ENCODE measurements at regions not wholly inside any gene's neighbourhood (a gene's known extent, or its start where the extent isn't known, plus 50 kb on each side); places are given as distances from the start of the nearest gene placed in this dataset.
"Not testable (repeated sequence)": the region's sequence is repeated elsewhere in the genome, so short reads cannot be mapped to it uniquely, and the experiment has no call there.

- no peak for DNase-seq (ENCODE audit: low spot score)
- TF ChIP-seq CTCF (IDR thresholded peaks at IDR 0.05; ENCODE audit: extremely low read depth, missing control alignments): no peak
Observed at GRCh38 chr6:85714893-85715530, 72.3 kb upstream of the SYNCRIP start.

- no peak for TF ChIP-seq CTCF (IDR thresholded peaks at IDR 0.05; ENCODE audit: extremely low read depth, missing control alignments)
- DNase-seq (ENCODE audit: low spot score): no peak
Observed at GRCh38 chr6:85712346-85712745, 69.7 kb upstream of the SYNCRIP start.

- DNase-seq (ENCODE audit: low spot score): not testable (repeated sequence)
Observed at GRCh38 chr6:85707515-85708145, 64.9 kb upstream of the SYNCRIP start.

GRCh38 chr6:85706272-85706671 is 63.6 kb upstream of the SYNCRIP start:
- DNase-seq (ENCODE audit: low spot score): no peak
- TF ChIP-seq CTCF (IDR thresholded peaks at IDR 0.05; ENCODE audit: extremely low read depth, missing control alignments): no peak

GRCh38 chr6:85705220-85705619 is 62.5 kb upstream of the SYNCRIP start:
- no peak for DNase-seq (ENCODE audit: low spot score)
- no peak for TF ChIP-seq CTCF (IDR thresholded peaks at IDR 0.05; ENCODE audit: extremely low read depth, missing control alignments)

- no peak for DNase-seq (ENCODE audit: low spot score)
- TF ChIP-seq CTCF (IDR thresholded peaks at IDR 0.05; ENCODE audit: extremely low read depth, missing control alignments): no peak
Observed at GRCh38 chr6:85703406-85703805, 60.7 kb upstream of the SYNCRIP start.

Measured in GM20000 (cell line).